ENCODE measurements at regions not wholly inside any gene's neighbourhood (a gene's known extent, or its start where the extent isn't known, plus 50 kb on each side); places are given as distances from the start of the nearest gene placed in this dataset.

DNA sequence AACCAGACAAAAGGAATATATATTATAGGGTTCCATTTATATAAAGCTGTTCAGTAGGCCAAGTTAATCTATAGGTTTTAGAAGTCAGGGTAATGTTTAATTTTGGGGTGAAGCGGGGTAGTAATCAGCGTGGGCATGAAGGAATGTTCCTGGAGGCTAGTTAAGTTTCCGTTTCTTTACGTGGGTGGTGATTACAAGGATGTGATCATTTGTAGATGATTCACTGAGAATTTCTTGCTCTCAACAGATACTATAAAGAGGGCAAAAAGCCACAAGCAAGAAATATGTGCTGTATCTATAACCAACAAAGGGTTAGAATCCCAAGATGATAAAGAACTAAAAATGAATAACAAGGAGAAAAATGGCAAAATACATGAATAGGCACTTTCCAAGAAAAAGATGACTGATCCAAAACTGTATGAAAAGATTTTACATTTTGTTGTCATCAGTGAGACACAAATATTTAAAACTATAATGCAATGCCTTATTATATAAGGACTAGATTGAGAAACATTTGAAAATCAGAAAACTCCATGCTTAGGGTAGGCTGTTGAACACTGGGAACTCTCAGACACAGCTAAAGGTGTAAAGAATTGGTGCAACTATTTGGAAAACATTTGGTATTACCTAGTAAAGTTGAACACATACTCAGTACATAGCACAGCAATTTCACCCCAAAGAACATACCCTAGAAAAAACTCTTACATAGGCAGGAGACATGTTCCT is 224.3 kb upstream of the S1PR3 start:
- DNase-seq: no peak

- no peak for DNase-seq
These were observed 223.8 kb upstream of the S1PR3 start for GRCh38 chr9:88767504-88767790.

DNA sequence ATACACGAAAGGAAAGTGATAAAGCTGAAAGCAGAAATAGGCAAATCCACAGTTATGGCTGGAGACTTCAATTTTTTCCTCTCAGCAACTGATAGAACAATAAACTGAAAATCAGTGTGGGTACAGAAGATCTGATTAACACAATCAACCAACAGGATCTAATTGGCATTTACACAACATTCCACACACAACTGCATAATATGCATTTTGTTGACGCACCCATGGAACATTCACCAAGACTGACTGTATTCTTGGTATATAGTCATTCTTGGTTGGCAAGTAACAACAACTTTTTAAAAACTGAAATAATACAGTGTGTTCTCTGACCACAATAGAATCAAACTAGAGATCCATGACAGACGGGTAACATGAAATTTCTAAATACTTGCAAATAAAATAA is 218.7 kb upstream of the S1PR3 start:
- no peak for DNase-seq

GRCh38 chr9:88773126-88773525 is 218.1 kb upstream of the S1PR3 start:
- no peak for DNase-seq

GRCh38 chr9:88773627-88774244 is 217.5 kb upstream of the S1PR3 start:
- no peak for DNase-seq

DNA sequence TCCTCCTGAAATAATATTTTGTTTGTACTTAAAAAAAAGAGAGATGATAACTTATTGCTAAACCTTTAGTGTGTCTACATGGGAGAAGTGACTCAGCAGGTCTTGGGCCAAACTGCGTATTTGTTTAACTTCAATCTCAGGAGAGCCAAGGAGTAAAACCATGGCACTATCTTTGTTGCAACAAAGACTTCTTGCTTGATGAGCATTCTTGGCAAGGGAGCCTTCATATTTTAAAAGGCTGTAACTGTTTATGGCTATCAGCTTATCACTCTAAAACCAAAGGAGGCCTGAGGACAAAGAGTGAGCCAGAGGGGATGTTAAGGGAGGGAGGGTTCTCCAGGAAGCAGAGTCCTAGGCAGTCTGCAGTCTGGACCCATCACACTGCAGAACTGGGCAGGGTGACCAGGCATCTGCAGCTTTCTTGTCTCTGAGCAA is 216.2 kb upstream of the S1PR3 start:
- DNase-seq: no peak

DNA sequence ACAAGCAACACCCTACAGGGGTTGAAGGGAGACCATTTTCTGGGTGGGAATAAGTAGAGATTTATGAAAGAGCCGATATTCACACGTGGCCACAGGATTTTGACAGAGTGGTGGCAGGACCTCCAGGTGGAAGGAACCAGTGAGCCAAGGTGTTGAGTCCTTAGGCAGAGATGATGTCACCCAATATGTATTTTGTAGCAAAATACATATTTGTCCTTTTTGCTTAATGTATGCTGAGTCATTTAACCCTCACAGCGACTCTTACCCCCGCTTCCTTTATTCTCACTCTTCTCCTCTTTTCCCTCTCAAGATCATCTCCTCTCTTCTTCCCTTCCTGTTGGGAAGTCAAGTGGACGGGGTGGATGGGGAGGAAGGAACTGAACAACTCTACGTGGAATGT is 215.7 kb upstream of the S1PR3 start:
- DNase-seq: no peak

DNA sequence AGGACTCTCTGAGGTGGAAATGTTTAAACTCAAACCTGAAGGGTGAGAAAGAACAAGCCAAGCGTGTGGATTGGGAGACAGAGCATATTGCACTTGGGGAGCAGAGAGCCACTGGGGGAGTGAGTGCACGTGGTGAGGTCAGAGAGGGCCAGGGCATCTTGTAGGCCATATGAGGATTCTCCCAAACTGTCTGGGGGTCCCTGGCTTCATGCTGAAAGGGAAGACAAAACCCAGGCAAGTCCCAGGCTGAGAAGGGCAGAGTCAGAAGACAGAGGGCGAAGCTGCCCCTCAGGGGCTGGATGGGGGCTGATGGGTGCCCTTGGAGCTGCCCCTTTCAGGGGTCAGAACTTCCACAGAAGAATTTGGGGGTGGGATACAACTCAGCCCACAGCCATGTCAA is 215.3 kb upstream of the S1PR3 start:
- no peak for DNase-seq

- no peak for DNase-seq
These were observed 214.4 kb upstream of the S1PR3 start for GRCh38 chr9:88776717-88777497.

DNA sequence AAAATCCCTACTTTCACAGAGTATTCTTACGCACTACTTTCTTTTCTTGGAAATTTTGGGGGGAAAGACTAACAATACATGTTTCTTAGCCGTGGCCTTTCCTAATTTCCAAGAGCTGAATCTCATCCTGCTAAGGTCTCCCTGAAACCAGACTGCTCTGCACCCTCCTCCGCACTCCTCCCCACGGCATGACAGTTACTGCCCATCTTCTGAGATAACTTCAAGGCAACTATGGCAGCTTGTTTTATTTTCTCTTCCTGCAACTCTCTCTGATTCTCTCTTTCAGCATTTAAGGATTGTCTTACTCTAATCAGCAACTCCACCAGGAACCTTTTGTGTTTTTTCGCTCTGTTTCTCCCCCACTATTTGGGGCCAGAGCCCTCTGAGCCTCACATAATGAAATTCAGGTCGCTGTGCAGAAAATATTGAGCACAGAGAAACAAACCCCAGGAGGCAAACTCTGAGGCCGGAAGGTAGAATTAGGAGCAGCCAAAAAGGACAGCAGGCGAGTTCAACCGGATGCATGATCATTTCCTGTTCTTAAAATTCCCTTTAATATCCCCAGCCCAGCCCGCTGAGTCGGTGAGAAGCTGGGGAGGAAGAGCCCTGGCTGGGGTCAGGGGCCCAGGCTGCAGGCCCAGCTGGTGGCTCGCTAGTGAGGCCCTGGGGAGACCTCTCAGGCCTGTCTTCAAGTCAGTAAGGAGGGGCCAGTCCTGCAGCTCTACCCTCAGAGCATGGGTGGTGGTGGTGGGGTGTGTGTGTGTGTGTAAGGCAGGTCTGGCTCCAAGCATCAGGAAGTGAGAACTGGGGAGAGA is 213.6 kb upstream of the S1PR3 start:
- no peak for DNase-seq

GRCh38 chr9:88781628-88782391 is 209.5 kb upstream of the S1PR3 start:
- DNase-seq: no peak

GRCh38 chr9:88782931-88783710 is 208.1 kb upstream of the S1PR3 start:
- no peak for DNase-seq

- DNase-seq: no peak
These were observed 207.6 kb upstream of the S1PR3 start for GRCh38 chr9:88783711-88784083.

DNA sequence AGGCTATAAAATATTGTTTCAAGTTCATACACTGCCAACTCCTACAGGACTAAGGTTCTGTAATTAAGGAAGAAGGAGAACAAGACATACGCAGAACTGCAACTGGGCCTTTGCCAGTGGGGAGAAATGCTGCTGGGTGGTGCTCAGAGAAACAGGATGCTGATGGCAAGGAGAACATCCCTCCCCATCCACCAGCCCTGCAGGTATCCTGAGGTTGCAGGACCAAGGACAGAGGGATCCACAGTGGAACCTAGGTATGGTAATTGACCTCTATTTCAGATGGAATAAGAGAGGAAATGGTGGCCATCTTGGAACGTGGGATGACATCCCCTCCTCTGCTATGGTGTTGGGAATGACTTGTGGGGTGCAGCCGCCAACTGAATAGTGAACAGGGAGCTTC is 206.3 kb upstream of the S1PR3 start:
- DNase-seq: no peak

DNA sequence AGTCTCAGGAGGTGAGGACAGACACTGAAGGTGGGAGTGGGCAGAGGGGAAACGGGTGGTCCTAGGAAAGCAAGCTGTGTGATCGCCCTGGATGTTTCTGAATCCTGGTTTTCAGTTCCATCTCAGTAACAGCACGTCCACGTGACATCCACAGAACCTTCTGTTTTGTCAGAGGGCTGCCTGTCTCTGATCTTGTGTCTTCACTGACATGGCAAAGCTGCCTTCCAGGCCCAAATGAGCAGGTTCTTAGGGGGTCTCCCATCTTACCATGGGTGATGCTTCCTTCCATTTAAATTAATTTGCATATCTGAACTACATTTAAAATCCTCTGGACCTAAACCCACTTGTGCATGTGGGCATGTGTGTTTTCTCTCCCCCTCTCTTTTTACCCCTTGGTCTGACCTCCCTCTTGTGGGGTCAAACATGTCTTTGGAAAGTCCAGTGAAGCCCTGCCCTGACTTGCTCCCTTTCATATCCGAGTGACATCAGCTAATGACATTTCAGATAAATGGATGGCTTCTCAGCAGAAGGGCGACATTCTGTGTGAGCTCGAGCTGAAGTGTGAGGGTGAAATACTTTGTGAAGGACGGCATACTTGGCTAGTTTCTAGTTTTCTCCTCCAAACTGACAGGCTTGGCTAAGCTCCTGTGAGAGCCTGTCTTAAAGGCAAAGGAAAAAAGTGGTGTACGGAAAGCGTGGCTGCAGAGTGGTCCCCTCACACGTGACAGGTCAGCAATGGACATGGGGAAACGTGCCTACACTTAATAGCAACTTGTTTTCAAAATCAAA is 204.8 kb upstream of the S1PR3 start:
- DNase-seq: no peak

GRCh38 chr9:88789785-88790184 is 201.5 kb upstream of the S1PR3 start:
- DNase-seq: no peak

DNA sequence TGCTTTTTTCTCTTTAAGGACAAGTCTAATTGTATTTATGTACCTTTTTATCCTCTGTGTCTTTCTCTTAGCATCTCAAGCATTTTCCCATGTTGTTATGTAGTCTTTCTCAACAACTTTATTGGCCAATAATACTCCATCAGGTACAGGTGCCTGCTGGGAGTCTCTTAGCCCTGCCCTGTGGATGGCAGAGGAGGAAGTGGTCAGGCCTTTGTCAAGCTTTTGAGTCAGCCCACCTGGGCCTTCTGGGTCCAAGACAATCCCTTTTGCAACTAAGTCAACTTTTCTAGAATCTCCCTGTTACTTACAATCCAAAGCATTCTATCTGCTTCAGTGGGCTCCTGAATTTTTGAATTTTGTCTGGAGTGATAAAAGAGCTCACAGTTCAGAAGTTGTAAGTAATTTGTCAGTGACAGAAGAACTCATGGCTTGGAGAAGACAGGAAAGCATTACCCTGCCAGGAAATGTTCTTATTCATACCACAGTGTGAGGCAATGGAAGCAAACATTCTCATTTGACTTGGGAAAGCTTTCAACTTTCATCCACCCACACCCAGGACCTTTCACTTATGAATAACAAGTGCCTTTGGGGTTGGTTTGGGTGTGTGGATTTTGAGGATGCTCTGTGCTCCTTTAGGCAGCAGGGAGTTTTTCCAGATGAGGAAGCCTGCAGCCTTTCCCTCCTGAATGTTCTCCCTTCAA is 200.0 kb upstream of the S1PR3 start:
- DNase-seq: no peak

GRCh38 chr9:88792502-88792901 is 198.8 kb upstream of the S1PR3 start:
- DNase-seq: no peak

- no peak for DNase-seq
These were observed 197.2 kb upstream of the S1PR3 start for GRCh38 chr9:88794100-88794499.

DNA sequence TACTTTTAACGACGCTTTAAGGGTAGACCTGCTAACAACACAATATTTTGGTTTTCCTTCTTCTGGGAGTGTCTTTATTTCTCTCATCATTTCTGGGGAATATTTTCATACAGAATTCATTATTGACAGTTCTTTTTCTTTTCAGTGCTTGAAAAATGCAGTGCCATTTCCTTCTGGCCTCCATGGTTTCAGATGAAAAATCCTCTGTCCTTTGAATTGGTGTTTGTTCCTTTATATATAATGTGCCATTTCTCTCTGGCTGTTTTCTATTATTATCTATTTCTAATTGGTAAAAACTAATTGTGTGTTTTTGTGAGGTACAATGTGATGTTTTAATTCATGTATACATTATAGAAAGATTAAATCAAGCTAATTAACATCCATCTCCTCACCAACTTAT is 194.3 kb upstream of the S1PR3 start:
- DNase-seq: no peak

All from stimulated activated CD4-positive, alpha-beta T cell treated with anti-CD3 and anti-CD28 coated beads, Interleukin-2, amount 100 ng/mL, for 48 hours (primary cell).